Lower leg skin (tissue), 3 donors: ENCODE measurements at regions not wholly inside any gene's neighbourhood (a gene's known extent, or its start where the extent isn't known, plus 50 kb on each side); places are given as distances from the start of the nearest gene placed in this dataset.

Source experiments
- CTCF ChIP-seq, 3 donors: fragments of 450-650 bp; IDR thresholded peaks; one replicate each; pipeline ENCODE4 v1.5.1; 2016; ENCODE audit warnings: antibody characterized with exemption in 3 of 3, mild to moderate bottlenecking in 3 of 3, moderate library complexity in 2 of 3
- POLR2A ChIP-seq, 2 donors: fragments of 450-650 bp; IDR thresholded peaks; one replicate each; pipeline ENCODE4 v1.6.1; 2016 to 2017; ENCODE audit warnings: antibody characterized with exemption in 2 of 2, mild to moderate bottlenecking in 1 of 2, moderate library complexity in 1 of 2

- TF ChIP-seq POLR2A (IDR thresholded peaks at IDR 0.05) (no peak), CTCF (IDR thresholded peaks at IDR 0.05) (no peak)
Measured at GRCh38 chr21:41037936-41038335, 130.0 kb upstream of the BACE2 start.
